CD4-positive, alpha-beta T cell treated with Interleukin-6 at 100 ng/mL for 8 hours (primary cell): ENCODE measurements at regions not wholly inside any gene's neighbourhood (a gene's known extent, or its start where the extent isn't known, plus 50 kb on each side); places are given as distances from the start of the nearest gene placed in this dataset.
"Not testable (repeated sequence)": the region's sequence is repeated elsewhere in the genome, so short reads cannot be mapped to it uniquely, and the experiment has no call there.

Experiments
- DNase-seq: peaks from one replicate; pipeline ENCODE4 v3.0.0-alpha.2; 2020; ENCODE audit warnings: mixed read lengths, low spot score

GRCh38 chr10:35933491-35933890 is 291.4 kb upstream of the FZD8 start:
- no peak for DNase-seq

DNA sequence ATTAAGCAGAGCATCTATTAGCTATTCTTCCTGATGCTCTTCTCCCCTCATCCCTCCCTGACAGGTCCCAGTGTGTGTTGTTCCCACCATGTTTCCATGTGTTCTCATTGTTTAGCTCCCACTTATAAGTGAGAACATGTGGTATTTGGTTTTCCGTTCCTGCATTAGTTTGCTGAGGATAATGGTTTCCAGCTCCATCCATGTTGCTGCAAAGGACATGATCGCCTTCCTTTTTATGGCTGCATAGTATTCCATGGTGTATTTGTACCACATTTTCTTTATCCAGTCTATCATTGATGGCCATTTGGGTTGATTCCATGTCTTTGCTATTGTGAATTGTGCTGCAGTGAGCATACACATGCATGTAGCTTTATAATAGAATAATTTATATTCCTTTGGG is 287.9 kb upstream of the FZD8 start:
- not testable (repeated sequence) for DNase-seq

DNA sequence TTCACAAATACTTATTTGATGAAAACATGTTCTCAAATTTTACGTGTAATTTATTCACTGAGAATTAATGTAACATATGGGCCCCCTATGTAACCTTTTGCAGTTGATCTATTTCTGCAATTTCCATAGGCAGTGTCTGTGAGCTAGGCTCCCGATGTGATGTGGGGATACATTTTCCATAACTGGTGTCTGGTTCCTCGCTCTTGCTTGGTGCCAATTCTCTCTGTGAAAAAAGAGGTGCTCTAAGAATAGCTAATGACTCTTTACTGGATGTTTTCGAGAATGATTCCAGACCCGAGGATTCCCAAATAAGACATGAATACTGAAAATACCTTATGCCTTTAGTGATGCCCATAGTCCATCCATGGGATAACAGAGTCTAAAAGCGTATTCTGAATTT is 286.7 kb upstream of the FZD8 start:
- DNase-seq, result no peak

DNA sequence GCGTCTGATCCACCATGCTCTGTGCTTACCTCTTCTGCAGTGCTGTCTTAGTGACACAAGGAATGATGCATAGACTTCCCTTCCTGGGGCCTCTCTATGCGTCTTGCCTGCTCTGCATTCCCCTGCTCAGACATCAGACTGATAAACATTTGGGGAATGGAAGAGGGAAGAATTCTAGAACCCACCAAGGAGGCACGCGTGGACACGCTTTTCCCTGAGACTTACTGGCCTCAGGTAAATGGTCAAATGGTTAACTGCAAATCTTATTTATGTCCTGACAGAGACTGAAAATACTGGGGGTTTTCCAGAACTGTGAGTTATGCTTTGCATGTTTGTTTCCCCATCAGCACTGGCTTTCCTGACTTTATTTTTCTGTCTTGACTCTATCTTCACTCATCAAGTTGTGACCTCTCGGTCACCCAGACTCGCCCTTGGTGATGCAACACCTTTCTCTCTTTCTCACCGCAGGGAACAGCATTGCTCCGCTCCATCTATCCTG is 285.9 kb upstream of the FZD8 start:
- no peak for DNase-seq

DNA sequence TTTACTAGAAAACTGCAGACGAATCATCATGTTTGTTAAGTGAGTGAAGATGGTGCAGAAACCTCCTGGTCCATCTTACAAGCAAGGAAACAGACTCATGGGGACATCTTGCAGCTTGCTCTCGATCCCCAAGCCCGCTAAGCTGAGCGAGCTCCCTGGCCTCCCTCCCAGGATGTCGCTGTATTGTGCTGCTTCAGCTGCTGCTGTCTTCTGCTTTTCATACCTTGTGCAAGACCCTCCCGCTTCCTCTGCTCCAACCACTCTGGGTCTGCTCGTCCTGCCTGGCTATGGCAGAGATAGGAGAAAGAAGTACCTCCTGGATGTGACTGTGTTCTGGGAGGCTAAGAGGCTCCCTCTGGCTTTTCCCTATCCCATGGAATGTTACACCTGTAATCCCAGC is 285.2 kb upstream of the FZD8 start:
- no peak for DNase-seq

GRCh38 chr10:35926846-35927245 is 284.8 kb upstream of the FZD8 start:
- no peak for DNase-seq

- no peak for DNase-seq
Measured at GRCh38 chr10:35925493-35925892, 283.4 kb upstream of the FZD8 start.

DNA sequence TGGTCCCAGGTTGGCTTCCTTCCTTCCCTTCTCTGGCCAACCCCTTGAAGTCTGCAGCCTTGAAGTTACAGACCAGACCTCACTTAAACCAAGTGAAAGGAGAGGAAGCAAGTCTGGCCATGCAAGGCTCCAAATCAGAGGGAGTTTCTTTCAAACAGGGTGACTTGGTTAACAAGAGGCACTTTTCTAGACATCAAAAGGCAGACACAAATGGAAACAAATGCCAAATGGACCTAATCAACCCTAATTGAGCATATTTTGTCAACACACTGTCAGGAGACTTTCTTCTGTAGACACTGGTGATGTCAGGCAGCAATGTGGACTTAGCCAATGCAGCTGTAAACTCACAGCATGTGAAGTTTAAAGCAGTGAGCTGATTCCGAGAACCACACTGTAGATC is 282.7 kb upstream of the FZD8 start:
- no peak for DNase-seq

DNA sequence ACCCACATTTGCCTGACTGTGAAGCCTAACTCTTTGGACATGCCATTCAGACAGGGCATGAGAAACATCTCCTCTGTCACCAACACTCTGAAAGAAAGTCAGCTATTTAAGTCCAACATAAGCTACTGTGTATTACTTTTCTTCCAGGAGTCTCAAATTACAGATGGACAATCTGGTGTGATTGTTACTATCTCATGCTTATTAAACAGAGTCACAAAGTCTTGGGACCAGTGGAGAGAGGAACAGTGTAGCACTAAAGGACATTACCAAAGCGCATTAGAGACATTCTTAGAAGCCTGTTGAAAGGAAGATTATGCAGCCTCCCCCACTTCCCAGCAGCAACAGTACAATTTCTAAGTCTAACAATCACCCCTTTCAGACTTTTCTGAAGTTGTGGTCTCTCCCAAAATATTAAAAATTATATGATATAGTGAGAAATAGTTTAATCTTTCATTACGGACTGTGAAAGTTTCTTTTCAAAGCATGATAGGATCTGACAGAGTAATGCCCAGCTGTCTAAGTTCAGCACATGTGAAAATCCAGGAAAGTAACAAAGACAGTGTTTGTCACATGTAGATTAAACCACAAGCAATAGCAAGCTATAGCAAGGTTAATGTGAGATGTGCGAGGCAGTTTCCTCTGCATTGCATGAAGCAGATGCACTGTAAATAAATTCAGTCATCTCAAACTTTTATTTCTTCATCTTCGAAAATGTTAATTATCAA is 280.9 kb upstream of the FZD8 start:
- no peak for DNase-seq

DNA sequence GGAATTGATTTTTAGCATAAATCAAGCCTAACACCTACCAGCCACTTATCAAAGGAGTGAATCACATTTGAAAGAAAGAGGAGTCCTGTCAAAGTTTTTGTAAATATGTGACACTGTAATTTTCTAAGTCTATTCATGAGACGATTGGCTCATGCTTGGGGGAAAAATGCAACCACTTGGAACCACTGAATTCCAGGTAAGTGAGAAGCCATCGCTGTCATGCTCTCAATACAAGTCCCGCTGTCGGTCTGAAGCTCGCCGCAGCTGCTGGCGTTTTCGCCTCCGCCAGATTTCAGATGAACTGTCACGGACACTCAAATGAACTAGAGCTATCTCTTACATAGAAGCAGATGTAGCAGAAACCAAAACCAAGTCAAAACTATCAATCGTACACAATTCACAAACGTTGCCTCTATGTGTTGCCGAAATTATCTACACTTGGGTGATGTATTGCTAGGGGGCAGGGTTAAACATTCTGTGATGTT is 279.8 kb upstream of the FZD8 start:
- no peak for DNase-seq

GRCh38 chr10:35916791-35917190 is 274.7 kb upstream of the FZD8 start:
- no peak for DNase-seq

GRCh38 chr10:35913628-35914027 is 271.5 kb upstream of the FZD8 start:
- no peak for DNase-seq

DNA sequence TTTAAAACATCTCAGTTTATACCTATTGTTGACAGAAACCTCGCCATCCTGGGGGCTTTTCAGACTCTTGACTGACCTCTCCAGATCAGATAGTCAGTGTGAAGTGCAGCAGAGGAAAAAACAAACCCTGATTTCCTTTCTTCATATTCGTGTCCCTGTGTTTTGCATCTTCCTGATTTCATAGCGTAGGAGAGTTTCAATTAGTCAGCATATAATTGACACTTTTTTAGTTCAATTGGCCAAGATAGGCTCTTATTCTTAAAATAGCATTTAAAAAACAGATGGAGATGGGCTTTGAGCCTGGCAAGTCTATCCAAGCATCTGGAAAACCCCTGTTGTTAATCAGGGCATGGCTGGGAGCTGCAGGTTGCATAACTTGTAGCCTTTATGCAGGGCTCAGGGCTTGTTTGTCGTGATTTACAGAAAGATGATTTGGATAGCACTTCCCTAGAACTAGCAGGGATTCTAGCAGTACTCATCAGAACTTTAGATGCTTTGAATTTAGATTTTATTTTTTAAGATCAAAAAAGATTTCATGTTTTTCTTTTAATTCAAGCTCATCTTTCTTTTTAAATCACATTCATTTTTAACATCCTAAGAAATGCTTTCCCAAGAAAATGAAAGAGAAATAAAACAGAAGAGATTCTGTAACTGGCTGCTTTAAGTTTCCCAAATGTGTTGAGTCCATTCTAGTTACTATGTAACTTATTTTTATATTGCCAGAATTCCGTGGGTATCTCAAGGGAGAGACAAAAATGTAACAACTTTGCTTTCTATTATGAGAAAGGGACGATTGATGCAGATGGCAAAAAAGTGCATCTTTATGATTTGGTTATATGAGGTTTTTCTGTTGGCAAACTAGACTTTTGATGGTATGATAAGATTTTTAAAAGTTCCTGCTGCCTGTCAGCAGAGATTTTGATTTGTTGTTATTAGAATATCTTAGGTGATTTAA is 270.8 kb upstream of the FZD8 start:
- no peak for DNase-seq

GRCh38 chr10:35911954-35912353 is 269.9 kb upstream of the FZD8 start:
- no peak for DNase-seq

DNA sequence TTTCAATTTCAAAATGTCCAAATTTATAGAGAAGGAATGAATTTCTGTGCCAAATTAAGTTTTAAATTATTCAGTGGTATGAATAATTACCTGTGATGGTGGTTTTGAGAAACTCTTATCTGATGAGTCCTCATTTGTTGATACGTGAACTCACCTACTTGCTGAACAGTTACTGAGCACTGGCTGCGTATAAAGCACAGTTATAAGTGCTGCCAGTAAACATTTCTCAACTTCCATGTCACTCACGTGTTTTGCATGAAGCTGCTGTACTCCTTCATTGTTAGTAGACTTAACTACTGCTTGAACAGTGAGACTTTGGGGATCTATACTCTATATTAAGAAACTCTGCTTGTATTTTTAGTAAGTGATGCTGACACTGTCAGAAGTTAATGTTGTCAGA is 269.1 kb upstream of the FZD8 start:
- no peak for DNase-seq

- no peak for DNase-seq
Measured at GRCh38 chr10:35910234-35910633, 268.1 kb upstream of the FZD8 start.

GRCh38 chr10:35909121-35909720 is 267.1 kb upstream of the FZD8 start:
- no peak for DNase-seq

DNA sequence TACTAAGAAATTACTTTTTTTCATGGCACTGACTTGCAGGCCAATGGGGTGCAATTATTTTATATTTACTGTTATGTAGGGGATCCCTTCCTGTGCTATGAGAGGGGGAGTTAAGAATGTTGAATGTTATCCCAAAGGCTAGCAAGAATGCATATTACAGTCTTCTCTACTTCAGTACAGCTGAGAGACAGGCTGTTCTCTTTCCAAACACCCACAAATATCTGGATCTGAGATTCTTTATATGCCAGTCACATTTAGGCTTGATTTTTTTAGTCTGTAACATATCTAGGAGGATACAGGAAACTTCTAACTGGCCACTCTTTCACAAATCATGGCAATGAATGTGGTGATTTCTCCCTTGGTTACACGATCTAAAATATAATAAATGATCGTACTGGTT is 266.4 kb upstream of the FZD8 start:
- DNase-seq, result no peak

GRCh38 chr10:35907548-35907947 is 265.5 kb upstream of the FZD8 start:
- DNase-seq, result no peak

DNA sequence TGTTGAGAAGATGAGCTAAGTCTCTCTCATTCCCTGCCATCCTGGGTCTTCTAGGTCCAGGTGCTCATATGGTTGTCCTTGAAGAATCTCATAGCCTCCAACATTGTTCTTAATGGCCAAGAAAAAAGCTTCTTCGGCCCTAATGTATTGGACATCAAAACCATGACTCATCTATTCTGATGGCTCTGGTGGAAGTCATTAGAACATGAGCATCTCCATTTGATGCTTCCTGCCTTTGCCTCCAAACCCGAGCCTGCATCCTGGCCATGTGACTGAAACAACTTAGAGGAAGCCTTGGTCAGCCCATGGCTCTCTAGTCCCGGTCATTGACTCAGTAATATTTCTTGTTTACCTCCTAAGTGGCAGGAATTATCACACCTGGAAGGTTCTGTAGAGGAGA is 264.1 kb upstream of the FZD8 start:
- no peak for DNase-seq

- no peak for DNase-seq
Measured at GRCh38 chr10:35903021-35903420, 260.9 kb upstream of the FZD8 start.

DNA sequence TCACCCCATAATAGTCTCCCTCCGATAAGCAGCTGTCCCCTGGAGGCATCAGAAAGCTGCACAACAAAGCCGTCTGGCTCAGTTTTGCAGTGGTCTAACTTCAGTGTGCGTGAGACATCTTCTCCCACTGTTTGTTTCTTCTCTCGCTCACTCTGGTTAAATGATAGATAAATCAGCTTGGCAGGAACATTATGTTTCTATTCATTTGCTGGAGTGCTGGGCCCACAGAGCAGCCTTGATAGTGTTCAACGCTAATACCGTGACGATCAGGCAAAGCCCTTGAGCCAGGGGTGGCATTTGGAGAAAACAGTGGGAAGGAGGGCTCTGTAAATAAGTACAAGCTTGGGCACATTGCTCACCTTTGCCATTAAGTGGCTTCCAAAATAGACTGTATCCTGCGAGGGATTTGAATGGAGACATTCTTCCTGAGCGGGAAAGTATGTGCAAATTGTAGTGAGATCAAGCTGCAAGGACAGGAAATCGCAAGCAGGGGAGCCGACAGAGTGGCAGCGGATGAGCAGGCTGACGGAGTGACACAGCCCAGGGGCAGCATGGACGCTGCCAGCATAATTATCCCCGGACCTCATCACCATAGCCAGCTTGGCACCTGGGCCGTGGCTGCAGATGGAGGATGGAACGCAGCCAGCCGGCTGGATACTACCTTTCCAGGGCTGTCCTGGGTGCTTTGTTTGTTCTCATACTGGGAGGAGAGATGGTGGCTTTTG is 256.8 kb upstream of the FZD8 start:
- DNase-seq, result no peak
